BLaER1 treated with 17β-estradiol and CSF1 and Interleukin-3, amounts not matched to agents 10 nM and 100 nM (cell line): ENCODE measurements at regions not wholly inside any gene's neighbourhood (a gene's known extent, or its start where the extent isn't known, plus 50 kb on each side); places are given as distances from the start of the nearest gene placed in this dataset.

Experiments
- H3K27ac ChIP-seq, 11 experiments: shearing (Covaris generic); formaldehyde crosslinking; 2 replicates each; pipeline ENCODE4 v1.8.1; 2022
- H3K27me3 ChIP-seq, 11 experiments: shearing (Covaris generic); formaldehyde crosslinking; 2 replicates each; pipeline ENCODE4 v1.8.1; 2022
- H3K36me3 ChIP-seq, 11 experiments: shearing (Covaris generic); formaldehyde crosslinking; 2 replicates each; pipeline ENCODE4 v1.8.1; 2022
- H3K4me1 ChIP-seq, 10 experiments: shearing (Covaris generic); formaldehyde crosslinking; 2 replicates each; pipeline ENCODE4 v1.8.1; 2022
- H3K4me2 ChIP-seq, 11 experiments: shearing (Covaris generic); formaldehyde crosslinking; 2 replicates each; pipeline ENCODE4 v1.8.1; 2022
- H3K4me3 ChIP-seq, 10 experiments: shearing (Covaris generic); formaldehyde crosslinking; 2 replicates each; pipeline ENCODE4 v1.8.1; 2022
- H3K9ac ChIP-seq, 11 experiments: shearing (Covaris generic); formaldehyde crosslinking; 2 replicates each; pipeline ENCODE4 v1.8.1; 2022
- H3K9me3 ChIP-seq, 11 experiments: shearing (Covaris generic); formaldehyde crosslinking; replicated peaks in 1 of 11; 2 replicates each; pipeline ENCODE4 v1.8.1; 2022
- H4K20me1 ChIP-seq, 11 experiments: shearing (Covaris generic); formaldehyde crosslinking; 2 replicates each; pipeline ENCODE4 v1.8.1; 2022
- Cebpa-rat ChIP-seq, 11 experiments: shearing (Covaris generic); IDR thresholded peaks; 2 replicates each; pipeline ENCODE4 v1.8.1; 2022

- H3K4me1 ChIP-seq, result peaks cover 30 to 73% (median 44%) of the 10 kb centered on the region in 10 experiments
- peak overlapping the region; percentile 53 to 77 (median 70); a peak in 21 of 22 replicates for H3K9ac ChIP-seq
- H3K36me3 ChIP-seq, result peaks cover 0 to 9% (median 0%) of the 10 kb centered on the region in 11 experiments; a peak in 4 of 22 replicates
- peak; percentile 93 to 99 (median 97) for TF ChIP-seq Cebpa-rat (IDR thresholded peaks at IDR 0.05)
- peak overlapping the region; percentile 83 to 94 (median 87); a peak in 21 of 22 replicates for H3K27ac ChIP-seq
- H4K20me1 ChIP-seq, result no peaks in the 10 kb centered on the region
- peak overlapping the region in 3 of 10 experiments; percentile 20 to 44 (median 26); a peak in 3 of 20 replicates for H3K4me3 ChIP-seq
- peaks cover 31 to 82% (median 57%) of the 10 kb centered on the region in 11 experiments for H3K9me3 ChIP-seq
- H3K4me2 ChIP-seq, result peak overlapping the region; percentile 59 to 84 (median 75)
- H3K27me3 ChIP-seq, result no peaks in the 10 kb centered on the region
These were observed 89.7 kb upstream of the IRX2 start for GRCh38 chr5:2841208-2841607.

- H3K27me3 ChIP-seq, result no peaks in the 10 kb centered on the region
- peaks cover 38 to 89% (median 65%) of the 10 kb centered on the region in 11 experiments for H3K9me3 ChIP-seq
- H3K4me3 ChIP-seq, result peak overlapping the region in 8 of 10 experiments; percentile 1 to 44 (median 23); a peak in 9 of 20 replicates
- H3K4me2 ChIP-seq, result peak overlapping the region; percentile 59 to 84 (median 75)
- H3K4me1 ChIP-seq, result peaks cover 38 to 79% (median 51%) of the 10 kb centered on the region in 10 experiments
- 0 out of 22 replicates have a peak, but pooled peaks of 1 of the 11 experiments have one; percentile 26 for TF ChIP-seq Cebpa-rat (IDR thresholded peaks at IDR 0.05)
- peaks cover 0 to 12% (median 0%) of the 10 kb centered on the region in 11 experiments; a peak in 5 of 22 replicates for H3K36me3 ChIP-seq
- peak overlapping the region; percentile 53 to 77 (median 70); a peak in 21 of 22 replicates for H3K9ac ChIP-seq
- H4K20me1 ChIP-seq, result no peaks in the 10 kb centered on the region
- peak overlapping the region; percentile 83 to 94 (median 87); a peak in 21 of 22 replicates for H3K27ac ChIP-seq
These were observed 89.0 kb upstream of the IRX2 start for GRCh38 chr5:2840372-2840915.

GRCh38 chr5:2836133-2836532 lies 84.7 kb upstream of the IRX2 start:
- H3K36me3 ChIP-seq, result peaks cover 0 to 23% (median 0%) of the 10 kb centered on the region in 11 experiments; a peak in 6 of 22 replicates
- peak in 4 of 11 experiments; percentile 43 to 79 (median 53); a peak in 4 of 22 replicates for TF ChIP-seq Cebpa-rat (IDR thresholded peaks at IDR 0.05)
- H3K4me2 ChIP-seq, result peak overlapping the region; percentile 13 to 76 (median 42); a peak in 20 of 22 replicates
- peak overlapping the region; percentile 67 to 92 (median 87); a peak in 21 of 22 replicates for H3K27ac ChIP-seq
- no peaks in the 10 kb centered on the region for H3K27me3 ChIP-seq
- peak overlapping the region in 7 of 10 experiments; percentile 11 to 48 (median 25); a peak in 8 of 20 replicates for H3K4me3 ChIP-seq
- peak overlapping the region in 9 of 11 experiments; percentile 12 to 75 (median 53); a peak in 14 of 22 replicates for H3K9ac ChIP-seq
- peaks cover 24 to 57% (median 30%) of the 10 kb centered on the region in 10 experiments for H3K4me1 ChIP-seq
- peaks cover 48 to 75% (median 66%) of the 10 kb centered on the region in 11 experiments for H3K9me3 ChIP-seq
- H4K20me1 ChIP-seq, result no peaks in the 10 kb centered on the region

- peaks cover 38 to 51% (median 46%) of the 10 kb centered on the region in 11 experiments for H3K9me3 ChIP-seq
- H4K20me1 ChIP-seq, result no peaks in the 10 kb centered on the region
- no peak overlapping the region for H3K4me3 ChIP-seq
- H3K4me2 ChIP-seq, result 0 out of 22 replicates have a peak overlapping the region, but pooled peaks of 1 of the 11 experiments have one; percentile 74
- no peak for TF ChIP-seq Cebpa-rat (IDR thresholded peaks at IDR 0.05)
- no peak overlapping the region for H3K9ac ChIP-seq
- H3K27ac ChIP-seq, result 0 out of 22 replicates have a peak overlapping the region, but pooled peaks of 1 of the 11 experiments have one; percentile 36
- no peaks in the 10 kb centered on the region for H3K27me3 ChIP-seq
- peaks cover 7 to 36% (median 12%) of the 10 kb centered on the region in 10 experiments; a peak in 17 of 20 replicates for H3K4me1 ChIP-seq
- H3K36me3 ChIP-seq, result peaks cover 0 to 19% (median 0%) of the 10 kb centered on the region in 11 experiments; a peak in 6 of 22 replicates
These were observed 82.1 kb upstream of the IRX2 start for GRCh38 chr5:2833556-2833955.

GRCh38 chr5:2832394-2832793 lies 80.9 kb upstream of the IRX2 start:
- Histone ChIP-seq H3K27ac (no peak overlapping the region), H3K9ac (no peak overlapping the region), H3K4me3 (no peak overlapping the region), H3K9me3 (peaks cover 29 to 40% (median 34%) of the 10 kb centered on the region in 11 experiments), H3K4me2 (no peak overlapping the region), H4K20me1 (no peaks in the 10 kb centered on the region), H3K4me1 (peaks cover 7 to 34% (median 12%) of the 10 kb centered on the region in 10 experiments; a peak in 17 of 20 replicates), H3K27me3 (no peaks in the 10 kb centered on the region), H3K36me3 (peaks cover 0 to 15% (median 0%) of the 10 kb centered on the region in 11 experiments; a peak in 5 of 22 replicates)
- TF ChIP-seq Cebpa-rat (IDR thresholded peaks at IDR 0.05), result no peak

- H3K27ac ChIP-seq, result no peak overlapping the region
- H3K4me2 ChIP-seq, result no peak overlapping the region
- peaks cover 14 to 36% (median 23%) of the 10 kb centered on the region in 11 experiments for H3K9me3 ChIP-seq
- no peak for TF ChIP-seq Cebpa-rat (IDR thresholded peaks at IDR 0.05)
- no peaks in the 10 kb centered on the region for H3K36me3 ChIP-seq
- no peaks in the 10 kb centered on the region for H4K20me1 ChIP-seq
- peaks cover 0 to 5% (median 0%) of the 10 kb centered on the region in 10 experiments; a peak in 1 of 20 replicates for H3K4me1 ChIP-seq
- no peaks in the 10 kb centered on the region for H3K27me3 ChIP-seq
- H3K9ac ChIP-seq, result no peak overlapping the region
- no peak overlapping the region for H3K4me3 ChIP-seq
These were observed 77.8 kb upstream of the IRX2 start for GRCh38 chr5:2829239-2829638.

GRCh38 chr5:2818936-2819335 lies 67.5 kb upstream of the IRX2 start:
- H3K27me3 ChIP-seq, result no peaks in the 10 kb centered on the region
- no peaks in the 10 kb centered on the region for H3K36me3 ChIP-seq
- H3K27ac ChIP-seq, result no peak overlapping the region
- TF ChIP-seq Cebpa-rat (IDR thresholded peaks at IDR 0.05), result no peak
- H4K20me1 ChIP-seq, result no peaks in the 10 kb centered on the region
- H3K4me3 ChIP-seq, result no peak overlapping the region
- H3K9me3 ChIP-seq, result peaks cover 0 to 20% (median 0%) of the 10 kb centered on the region in 11 experiments; a peak in 4 of 22 replicates
- peak overlapping the region in 5 of 11 experiments; percentile 4 to 68 (median 53); a peak in 5 of 22 replicates for H3K4me2 ChIP-seq
- no peak overlapping the region for H3K9ac ChIP-seq
- H3K4me1 ChIP-seq, result peaks cover 8 to 34% (median 22%) of the 10 kb centered on the region in 10 experiments; a peak in 19 of 20 replicates

GRCh38 chr5:2817031-2817603 lies 65.6 kb upstream of the IRX2 start:
- Histone ChIP-seq H3K27ac (peak overlapping the region in 1 of 11 experiments; percentile 22; a peak in 1 of 22 replicates), H3K36me3 (no peaks in the 10 kb centered on the region), H3K4me1 (peaks cover 8 to 38% (median 22%) of the 10 kb centered on the region in 10 experiments; a peak in 19 of 20 replicates), H3K4me3 (no peak overlapping the region), H4K20me1 (no peaks in the 10 kb centered on the region), H3K4me2 (peak overlapping the region in 9 of 11 experiments; percentile 52 to 73 (median 65); a peak in 17 of 22 replicates), H3K9me3 (peaks cover 0 to 20% (median 0%) of the 10 kb centered on the region in 11 experiments; a peak in 2 of 22 replicates), H3K27me3 (no peaks in the 10 kb centered on the region), H3K9ac (no peak overlapping the region)
- TF ChIP-seq Cebpa-rat (IDR thresholded peaks at IDR 0.05), result no peak
